BLaER1 (cell line): ENCODE measurements at regions not wholly inside any gene's neighbourhood (a gene's known extent, or its start where the extent isn't known, plus 50 kb on each side); places are given as distances from the start of the nearest gene placed in this dataset.
"Not testable (repeated sequence)": the region's sequence is repeated elsewhere in the genome, so short reads cannot be mapped to it uniquely, and the experiment has no call there.

Experiments used
- H3K27ac ChIP-seq: shearing (Covaris generic); formaldehyde crosslinking; 2 replicates; pipeline ENCODE4 v1.8.1; 2022
- H3K27me3 ChIP-seq: shearing (Covaris generic); formaldehyde crosslinking; 2 replicates; pipeline ENCODE4 v1.8.1; 2022
- H3K36me3 ChIP-seq: shearing (Covaris generic); formaldehyde crosslinking; 2 replicates; pipeline ENCODE4 v1.8.1; 2022
- H3K4me1 ChIP-seq: shearing (Covaris generic); formaldehyde crosslinking; 2 replicates; pipeline ENCODE4 v1.8.1; 2022
- H3K4me2 ChIP-seq: shearing (Covaris generic); formaldehyde crosslinking; 2 replicates; pipeline ENCODE4 v1.8.1; 2022
- H3K4me3 ChIP-seq: shearing (Covaris generic); formaldehyde crosslinking; 2 replicates; pipeline ENCODE4 v1.8.1; 2022
- H3K9ac ChIP-seq: shearing (Covaris generic); formaldehyde crosslinking; 2 replicates; pipeline ENCODE4 v1.8.1; 2022
- H3K9me3 ChIP-seq: shearing (Covaris generic); formaldehyde crosslinking; 2 replicates; pipeline ENCODE4 v1.8.1; 2022
- H4K20me1 ChIP-seq: shearing (Covaris generic); formaldehyde crosslinking; 2 replicates; pipeline ENCODE4 v1.8.1; 2022
- Cebpa-rat ChIP-seq: shearing (Covaris generic); IDR thresholded peaks from 2 replicates; pipeline ENCODE4 v1.8.1; 2022

DNA sequence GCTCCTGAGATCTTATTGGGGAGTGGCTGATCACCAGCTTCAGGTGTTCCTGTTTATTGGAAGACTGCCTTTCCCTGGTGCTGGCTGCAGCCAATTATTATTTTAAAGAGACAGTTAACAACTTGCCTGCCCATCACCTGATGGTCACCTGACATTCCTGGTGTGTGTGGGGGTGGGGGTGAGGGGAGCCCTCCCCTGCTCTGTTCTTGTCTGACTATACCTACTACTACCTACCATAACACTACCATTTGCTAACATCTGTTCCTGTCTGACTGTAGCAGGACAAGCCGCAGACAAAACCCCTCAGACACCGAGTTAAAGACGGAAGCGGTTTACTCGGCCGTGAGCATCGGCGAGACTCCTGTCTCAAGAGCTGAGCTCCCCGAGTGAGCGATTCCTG, 54.9 kb upstream of the NBPF3 start:
- Histone ChIP-seq H3K4me1 (peaks cover 23% of the 10 kb centered on the region), H3K4me2 (peak overlapping the region; percentile 45; the same call in 1 of the 2 replicates), H3K4me3 (no peak overlapping the region), H4K20me1 (peaks cover 15% of the 10 kb centered on the region; the same call in 1 of the 2 replicates), H3K27ac (no peak overlapping the region), H3K36me3 (no peaks in the 10 kb centered on the region), H3K9ac (no peak overlapping the region), H3K9me3 (peaks cover 11% of the 10 kb centered on the region), H3K27me3 (peaks cover 18% of the 10 kb centered on the region)
- TF ChIP-seq Cebpa-rat = no peak

DNA sequence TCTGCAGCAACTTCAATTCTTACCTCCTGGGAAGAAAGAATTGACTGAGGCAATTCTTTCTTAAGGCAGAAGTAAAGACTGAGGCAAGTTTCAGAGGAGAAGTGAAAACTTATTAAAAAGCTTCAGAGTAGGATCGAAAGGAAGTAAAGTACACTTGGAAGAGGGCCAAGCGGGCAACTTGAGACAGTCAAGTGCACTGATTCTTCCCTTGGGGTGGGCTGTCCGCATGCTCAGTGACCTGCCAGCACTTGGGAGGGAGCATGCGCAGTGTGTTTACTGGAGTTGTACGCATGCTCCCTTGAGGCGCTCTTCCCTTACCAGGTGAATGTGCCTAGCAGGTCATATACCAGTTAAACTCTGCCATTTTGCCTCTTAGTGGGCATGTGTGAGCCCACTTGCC, 55.3 kb upstream of the NBPF3 start:
- Histone ChIP-seq H3K9me3 (peaks cover 15% of the 10 kb centered on the region), H3K4me1 (peaks cover 23% of the 10 kb centered on the region), H3K36me3 (no peaks in the 10 kb centered on the region), H4K20me1 (peaks cover 15% of the 10 kb centered on the region; the same call in 1 of the 2 replicates), H3K4me2 (peak overlapping the region; percentile 45), H3K27ac (no peak overlapping the region), H3K27me3 (peaks cover 18% of the 10 kb centered on the region), H3K9ac (no peak overlapping the region), H3K4me3 (no peak overlapping the region)
- no peak for TF ChIP-seq Cebpa-rat

- Histone ChIP-seq H3K9me3 (peaks cover 21% of the 10 kb centered on the region), H3K27me3 (peaks cover 18% of the 10 kb centered on the region), H4K20me1 (peaks cover 15% of the 10 kb centered on the region; the same call in 1 of the 2 replicates), H3K4me3 (no peak overlapping the region), H3K27ac (no peak overlapping the region), H3K4me1 (peaks cover 23% of the 10 kb centered on the region), H3K4me2 (peak overlapping the region; percentile 45), H3K36me3 (no peaks in the 10 kb centered on the region), H3K9ac (no peak overlapping the region)
- TF ChIP-seq Cebpa-rat = no peak
Measured at GRCh38 chr1:21383785-21384401, 56.0 kb upstream of the NBPF3 start.

- TF ChIP-seq Cebpa-rat = no peak
- H4K20me1 ChIP-seq = peaks cover 15% of the 10 kb centered on the region; the same call in 1 of the 2 replicates
- H3K27me3 ChIP-seq = peaks cover 18% of the 10 kb centered on the region
- H3K4me1 ChIP-seq = peaks cover 23% of the 10 kb centered on the region
- no peaks in the 10 kb centered on the region for H3K36me3 ChIP-seq
- no peak overlapping the region for H3K27ac ChIP-seq
- H3K9me3 ChIP-seq = peaks cover 22% of the 10 kb centered on the region
- H3K4me3 ChIP-seq = no peak overlapping the region
- H3K4me2 ChIP-seq = no peak overlapping the region
- no peak overlapping the region for H3K9ac ChIP-seq
Measured at GRCh38 chr1:21381354-21381753, 58.6 kb upstream of the NBPF3 start.

DNA sequence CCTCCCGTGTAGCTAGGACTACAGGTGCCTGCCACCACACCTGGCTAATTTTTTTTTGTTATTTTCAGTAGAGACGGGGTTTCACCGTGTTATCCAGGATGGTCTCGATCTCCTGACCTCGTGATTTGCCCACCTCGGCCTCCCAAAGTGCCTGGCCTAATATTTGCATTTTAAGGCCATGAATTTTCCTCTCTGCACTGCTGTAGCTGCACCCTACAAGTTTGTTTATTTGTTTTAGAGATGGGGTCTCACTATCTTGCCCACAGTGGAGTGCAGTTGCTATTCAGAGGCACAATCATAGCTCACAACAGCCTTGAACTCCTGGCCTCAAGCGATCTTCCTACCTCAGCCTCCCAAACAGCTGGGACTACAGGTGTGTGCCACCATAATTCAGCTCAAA, 59.8 kb upstream of the NBPF3 start:
- H3K4me3 ChIP-seq, H3K27ac ChIP-seq, H3K36me3 ChIP-seq, H3K9ac ChIP-seq, H3K4me2 ChIP-seq: not testable (repeated sequence)
- H4K20me1 ChIP-seq = peaks cover 15% of the 10 kb centered on the region; the same call in 1 of the 2 replicates
- H3K9me3 ChIP-seq = peaks cover 21% of the 10 kb centered on the region
- peaks cover 17% of the 10 kb centered on the region for H3K27me3 ChIP-seq
- peaks cover 23% of the 10 kb centered on the region for H3K4me1 ChIP-seq

- Histone ChIP-seq H3K4me1 (peaks cover 18% of the 10 kb centered on the region), H3K9me3 (peaks cover 21% of the 10 kb centered on the region), H3K4me2 (no peak overlapping the region), H3K9ac (no peak overlapping the region), H3K36me3 (no peaks in the 10 kb centered on the region), H3K27me3 (peaks cover 15% of the 10 kb centered on the region), H4K20me1 (peaks cover 10% of the 10 kb centered on the region; the same call in 1 of the 2 replicates), H3K4me3 (no peak overlapping the region), H3K27ac (no peak overlapping the region)
- TF ChIP-seq Cebpa-rat = no peak
Measured at GRCh38 chr1:21379571-21379970, 60.4 kb upstream of the NBPF3 start.

DNA sequence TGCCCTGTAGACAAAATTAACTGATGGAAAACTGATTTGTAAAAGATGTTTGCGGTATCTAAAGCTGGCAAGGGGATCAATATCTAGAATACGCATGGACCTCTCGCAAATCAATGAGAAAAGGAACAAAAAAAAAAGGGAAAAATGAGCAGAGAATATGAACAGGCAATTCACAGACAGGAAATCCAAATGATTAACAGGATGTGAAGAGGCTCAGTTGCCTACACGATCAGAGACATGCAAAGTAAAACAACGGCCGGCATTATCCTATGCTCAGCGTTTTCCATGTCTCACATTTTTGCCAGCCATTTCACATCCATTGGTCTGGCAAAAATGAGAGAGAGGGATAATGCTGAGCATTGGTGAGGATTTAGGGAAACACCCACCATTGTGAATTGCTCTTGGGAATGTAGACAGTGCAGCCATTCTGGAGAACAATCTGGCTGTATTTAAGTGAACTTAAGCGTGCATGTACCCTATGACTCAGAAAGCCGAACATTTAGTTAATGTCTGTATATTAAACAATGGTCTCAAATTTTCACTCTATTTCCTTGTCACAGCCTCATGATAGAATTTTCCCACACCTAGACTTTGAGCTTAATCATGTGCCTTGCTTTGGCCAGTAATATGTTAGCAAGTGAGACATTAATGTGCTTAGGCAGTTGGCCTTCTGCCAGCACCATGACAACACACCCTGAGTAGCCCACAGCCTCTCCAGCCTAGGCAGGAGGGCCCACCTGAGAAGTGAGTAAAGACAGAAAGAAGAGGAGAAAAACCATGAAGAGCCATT, 61.0 kb upstream of the NBPF3 start:
- Histone ChIP-seq H3K27me3 (peaks cover 15% of the 10 kb centered on the region), H3K4me3 (no peak overlapping the region), H3K36me3 (no peaks in the 10 kb centered on the region), H3K27ac (no peak overlapping the region), H3K9ac (no peak overlapping the region), H3K4me2 (no peak overlapping the region), H3K9me3 (peaks cover 21% of the 10 kb centered on the region), H4K20me1 (peaks cover 6% of the 10 kb centered on the region; the same call in 1 of the 2 replicates), H3K4me1 (peaks cover 11% of the 10 kb centered on the region)
- TF ChIP-seq Cebpa-rat = no peak

DNA sequence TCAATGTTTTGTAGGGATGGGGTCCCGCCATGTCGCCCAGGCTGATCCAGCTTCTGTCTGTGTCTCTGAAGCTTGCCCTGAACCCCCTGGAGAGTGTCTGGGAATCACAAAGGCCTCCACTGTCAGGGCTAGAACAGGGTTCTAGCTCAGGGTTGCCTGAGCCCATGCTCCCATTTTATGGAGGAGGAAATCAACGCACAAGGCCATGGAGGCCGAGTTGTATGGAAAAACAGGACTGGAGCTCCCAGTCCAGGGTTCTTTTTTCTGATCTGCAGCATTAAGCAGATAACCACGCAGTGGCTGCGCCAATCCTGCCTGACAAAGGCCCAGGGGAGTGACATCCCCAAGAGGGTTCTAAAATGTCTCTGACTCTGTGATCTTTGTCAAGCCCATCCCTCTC, 67.6 kb upstream of the NBPF3 start:
- Histone ChIP-seq H3K4me1 (peaks cover 15% of the 10 kb centered on the region), H3K4me3 (no peak overlapping the region), H3K36me3 (no peaks in the 10 kb centered on the region), H3K4me2 (peak overlapping the region; percentile 32), H3K9ac (no peak overlapping the region), H3K9me3 (no peaks in the 10 kb centered on the region), H4K20me1 (no peaks in the 10 kb centered on the region), H3K27ac (no peak overlapping the region), H3K27me3 (no peaks in the 10 kb centered on the region)
- TF ChIP-seq Cebpa-rat = no peak

DNA sequence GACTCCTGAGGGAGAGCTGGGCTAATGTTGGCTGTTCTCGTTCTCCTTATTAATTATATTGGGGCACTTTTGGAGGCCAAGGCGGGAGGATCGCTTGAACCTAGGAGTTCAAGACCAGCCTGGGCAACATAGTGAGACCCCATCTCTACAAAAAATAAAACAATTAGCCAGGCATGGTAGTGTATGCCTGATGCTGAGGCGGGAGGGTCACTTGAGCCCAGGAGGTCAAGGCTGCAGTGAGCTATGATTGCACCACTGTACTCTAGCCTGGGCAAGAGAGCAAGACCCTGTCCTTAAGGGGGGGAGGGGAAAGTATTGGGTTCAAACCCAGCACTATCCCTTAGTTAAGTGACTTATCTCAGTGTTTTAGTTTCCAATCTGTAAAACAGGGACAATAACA, 70.0 kb upstream of the NBPF3 start:
- H3K27ac ChIP-seq = no peak overlapping the region
- no peaks in the 10 kb centered on the region for H3K27me3 ChIP-seq
- TF ChIP-seq Cebpa-rat = no peak
- no peak overlapping the region for H3K4me2 ChIP-seq
- no peak overlapping the region for H3K9ac ChIP-seq
- no peaks in the 10 kb centered on the region for H4K20me1 ChIP-seq
- H3K36me3 ChIP-seq = no peaks in the 10 kb centered on the region
- H3K4me3 ChIP-seq = no peak overlapping the region
- peaks cover 17% of the 10 kb centered on the region for H3K4me1 ChIP-seq
- no peaks in the 10 kb centered on the region for H3K9me3 ChIP-seq
